NCI-H524 treated with DMSO at 0.1 percent for 48 hours (cell line): ENCODE measurements at regions not wholly inside any gene's neighbourhood (a gene's known extent, or its start where the extent isn't known, plus 50 kb on each side); places are given as distances from the start of the nearest gene placed in this dataset.
A peak's percentile ranks its signal among the peaks of the same experiment; 100 is the strongest.
"Not testable (repeated sequence)": the region's sequence is repeated elsewhere in the genome, so short reads cannot be mapped to it uniquely, and the experiment has no call there.

Source experiments
- DNase-seq: peaks from one replicate; lab custom pipeline; 2025; lab: John Stamatoyannopoulos, UW

GRCh38 chrX:46366381-46367207 is 178.6 kb downstream of the ZNF674 start:
- peak; percentile 87 for DNase-seq

- DNase-seq = no peak
These were observed 190.7 kb downstream of the ZNF674 start for GRCh38 chrX:46354481-46354880.

- no peak for DNase-seq
These were observed 203.4 kb downstream of the ZNF674 start for GRCh38 chrX:46341767-46342322.

GRCh38 chrX:46340696-46341095 is 204.5 kb downstream of the ZNF674 start:
- DNase-seq = no peak

GRCh38 chrX:46333550-46333949 is 211.7 kb downstream of the ZNF674 start:
- DNase-seq = no peak

GRCh38 chrX:46330981-46331380 is 214.2 kb downstream of the ZNF674 start:
- no peak for DNase-seq

- no peak for DNase-seq
These were observed 214.7 kb downstream of the ZNF674 start for GRCh38 chrX:46330513-46330912.

GRCh38 chrX:46328133-46328532 is 217.1 kb downstream of the ZNF674 start:
- DNase-seq = no peak

- DNase-seq = no peak
These were observed 217.6 kb downstream of the ZNF674 start for GRCh38 chrX:46327566-46328115.

GRCh38 chrX:46326161-46326560 is 219.1 kb downstream of the ZNF674 start:
- DNase-seq = no peak

- no peak for DNase-seq
These were observed 219.8 kb downstream of the ZNF674 start for GRCh38 chrX:46325312-46325877.

- no peak for DNase-seq
These were observed 221.1 kb downstream of the ZNF674 start for GRCh38 chrX:46324166-46324565.

GRCh38 chrX:46322929-46323328 is 222.3 kb downstream of the ZNF674 start:
- not testable (repeated sequence) for DNase-seq

GRCh38 chrX:46321676-46322075 is 223.5 kb downstream of the ZNF674 start:
- no peak for DNase-seq

- DNase-seq = no peak
These were observed 225.5 kb downstream of the ZNF674 start for GRCh38 chrX:46319750-46320149.

GRCh38 chrX:46318551-46318950 is 226.7 kb downstream of the ZNF674 start:
- DNase-seq = no peak

GRCh38 chrX:46317163-46317562 is 228.1 kb downstream of the ZNF674 start:
- DNase-seq = no peak

GRCh38 chrX:46311581-46312120 is 233.6 kb downstream of the ZNF674 start:
- DNase-seq = no peak

GRCh38 chrX:46310815-46311497 is 234.3 kb downstream of the ZNF674 start:
- no peak for DNase-seq

- no peak for DNase-seq
These were observed 237.1 kb downstream of the ZNF674 start for GRCh38 chrX:46308110-46308509.

GRCh38 chrX:46306103-46306502 is 239.1 kb downstream of the ZNF674 start:
- no peak for DNase-seq

- DNase-seq = no peak
These were observed 239.8 kb downstream of the ZNF674 start for GRCh38 chrX:46305431-46305830.
